Epithelial cell of esophagus (primary cell): ENCODE measurements at regions not wholly inside any gene's neighbourhood (a gene's known extent, or its start where the extent isn't known, plus 50 kb on each side); places are given as distances from the start of the nearest gene placed in this dataset.

Source experiments
- DNase-seq: peaks from one replicate; pipeline ENCODE4 v3.0.0; 2010; ENCODE audit warnings: low read depth
- H3K4me3 ChIP-seq: 2 replicates; pipeline ENCODE4 v1.5.1; 2011; ENCODE audit warnings: mild to moderate bottlenecking, low read length, control low read depth
- CTCF ChIP-seq: IDR thresholded peaks from 2 replicates; pipeline ENCODE4 v1.5.1; 2011; ENCODE audit warnings: low read depth, mild to moderate bottlenecking, low read length, control low read depth, inconsistent platforms; ENCODE audit not compliant: insufficient read depth; ENCODE audit errors: missing control alignments

GRCh38 chr18:51287818-51288508, 90.5 kb upstream of the MEX3C start:
- no peak for TF ChIP-seq CTCF
- no peak for DNase-seq
- no peak overlapping the region for H3K4me3 ChIP-seq

GRCh38 chr18:51288582-51288981, 91.1 kb upstream of the MEX3C start:
- TF ChIP-seq CTCF, result no peak
- H3K4me3 ChIP-seq, result no peak overlapping the region
- no peak for DNase-seq

DNA sequence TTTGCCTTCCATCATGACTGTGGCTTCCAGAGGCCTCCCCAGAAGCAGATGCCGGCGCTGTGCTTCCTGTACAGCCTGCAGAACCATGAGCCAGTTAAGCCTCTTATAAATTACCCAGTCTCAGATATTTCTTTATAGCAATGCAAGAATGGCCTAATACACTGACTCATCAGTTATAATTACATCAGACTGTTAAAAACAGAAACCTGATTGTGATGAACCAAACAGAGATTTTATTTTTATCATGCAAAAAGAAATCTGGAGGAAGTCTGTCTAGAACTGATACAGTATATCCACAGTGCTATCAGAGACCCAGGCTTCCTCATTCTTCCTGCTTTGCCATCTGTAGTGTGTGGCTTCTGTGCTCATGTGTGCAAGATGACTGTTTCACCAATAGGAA, 93.4 kb upstream of the MEX3C start:
- H3K4me3 ChIP-seq, result no peak overlapping the region
- no peak for TF ChIP-seq CTCF
- DNase-seq, result peak; percentile 58

DNA sequence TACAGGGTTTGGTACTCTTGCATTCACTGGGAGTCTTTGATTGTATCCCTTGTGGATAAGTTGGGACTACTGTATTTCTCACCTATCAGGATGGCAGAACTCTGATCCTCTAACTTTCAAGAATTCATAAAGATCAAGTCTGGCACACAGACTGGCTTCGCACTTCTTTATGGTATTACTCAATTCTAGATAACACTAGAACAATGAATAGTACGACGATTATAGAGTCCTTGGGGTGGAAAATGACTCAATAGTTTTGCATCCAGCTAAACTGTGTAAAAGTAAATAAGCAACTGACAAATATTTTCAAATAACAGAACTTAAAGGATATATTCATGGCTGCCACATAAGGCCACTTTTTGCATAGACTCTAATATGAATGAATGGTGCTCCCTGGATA, 103.4 kb upstream of the MEX3C start:
- DNase-seq, result no peak
- TF ChIP-seq CTCF, result no peak
- no peak overlapping the region for H3K4me3 ChIP-seq

DNA sequence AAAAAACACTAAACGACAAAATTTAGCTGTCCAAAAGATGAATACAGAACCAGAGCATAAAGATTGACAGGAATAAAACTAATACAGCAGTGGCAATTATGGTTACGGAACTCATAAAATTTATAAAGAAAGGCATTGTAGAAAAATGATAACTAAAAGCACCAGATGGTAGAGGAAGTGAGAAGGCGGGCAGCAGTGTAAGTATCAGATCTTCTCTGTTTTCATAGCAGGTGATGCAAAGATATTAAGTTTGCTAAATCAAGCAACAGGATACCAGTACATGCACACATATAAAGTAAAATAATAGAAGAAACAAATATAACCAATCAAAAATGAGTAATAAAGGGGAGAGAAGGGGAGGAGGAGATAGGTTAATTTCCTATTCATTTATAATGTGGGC, 103.9 kb upstream of the MEX3C start:
- DNase-seq, result no peak
- no peak for TF ChIP-seq CTCF
- H3K4me3 ChIP-seq, result no peak overlapping the region

DNA sequence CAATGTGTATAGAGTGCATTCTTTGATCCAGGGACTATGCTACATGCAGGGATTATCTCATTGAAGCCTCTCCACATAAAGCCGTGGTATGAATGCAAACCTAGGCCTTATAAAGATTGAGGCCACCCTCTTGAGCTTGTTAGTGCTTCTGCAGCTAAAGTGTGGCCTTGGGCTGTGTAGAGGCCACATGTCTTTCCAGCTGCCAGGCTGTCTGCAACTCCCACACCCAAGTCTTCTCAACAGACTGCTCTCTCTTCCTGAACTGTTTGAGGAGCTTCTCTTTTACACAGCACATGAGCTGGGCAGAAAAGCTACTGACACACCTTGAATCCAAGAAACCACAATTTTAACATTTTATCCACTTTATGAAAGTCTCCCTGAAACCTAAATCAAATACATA, 119.2 kb upstream of the MEX3C start:
- no peak for TF ChIP-seq CTCF
- no peak for DNase-seq
- H3K4me3 ChIP-seq, result no peak overlapping the region

DNA sequence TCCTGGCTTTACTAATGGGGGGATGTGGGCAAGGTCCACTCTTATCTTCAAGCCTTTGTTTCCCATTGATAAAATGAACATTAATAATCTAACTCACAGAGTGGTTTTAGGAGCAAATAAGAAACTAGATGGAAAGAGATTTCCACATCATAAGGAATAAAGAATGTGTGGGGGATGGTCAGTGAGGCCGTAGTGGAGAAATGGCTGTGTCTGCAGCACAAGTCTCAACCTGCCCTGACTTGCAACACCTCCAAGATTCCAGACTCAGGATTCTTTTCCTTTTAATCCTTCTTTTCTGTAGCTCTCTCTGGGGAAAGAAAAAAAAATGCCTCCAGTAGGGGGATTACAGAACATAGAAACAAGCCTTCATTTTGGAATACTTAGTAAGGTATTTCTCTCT, 124.2 kb upstream of the MEX3C start:
- no peak overlapping the region for H3K4me3 ChIP-seq
- no peak for TF ChIP-seq CTCF
- peak; percentile 98 for DNase-seq
